Vagina (tissue), 2 donors: ENCODE measurements at regions not wholly inside any gene's neighbourhood (a gene's known extent, or its start where the extent isn't known, plus 50 kb on each side); places are given as distances from the start of the nearest gene placed in this dataset.

ENCODE experiments used
- DNase-seq, 2 donors: peaks; one replicate each; pipeline ENCODE4 v3.0.0-alpha.2; 2017; ENCODE audit errors: extremely low spot score in 2 of 2
- H3K27ac ChIP-seq: fragments of 200-600 bp; sonication (generic); one replicate; pipeline ENCODE4 v1.5.1; 2019
- H3K27me3 ChIP-seq: fragments of 200-600 bp; sonication (generic); one replicate; pipeline ENCODE4 v1.5.1; 2019
- H3K36me3 ChIP-seq, 2 donors: fragments of 200-600 bp; sonication (generic); one replicate each; pipeline ENCODE4 v1.5.1; 2017 to 2019
- H3K4me1 ChIP-seq: fragments of 200-600 bp; sonication (generic); one replicate; pipeline ENCODE4 v1.5.1; 2019
- H3K4me3 ChIP-seq, 2 donors: fragments of 200-600 bp; sonication (generic); 1 replicate in 1 of 2; 2 replicates in 1 of 2; pipeline ENCODE4 v1.5.1; 2016 to 2019
- H3K9me3 ChIP-seq: fragments of 200-600 bp; sonication (generic); one replicate; pipeline ENCODE4 v1.5.1; 2019
- CTCF ChIP-seq, 3 experiments: fragments of 450-650 bp in 2 of 3; fragments of 200-600 bp in 1 of 3; sonication (generic) in 1 of 3; IDR thresholded peaks; one replicate each; pipeline ENCODE4 v1.5.1; 2017 to 2019; ENCODE audit warnings: antibody characterized with exemption in 3 of 3, mild to moderate bottlenecking in 2 of 3, moderate library complexity in 2 of 3
- POLR2A ChIP-seq, 2 donors: fragments of 450-650 bp; IDR thresholded peaks; one replicate each; pipeline ENCODE4 v1.6.1; 2017; ENCODE audit warnings: antibody characterized with exemption in 2 of 2, mild to moderate bottlenecking in 2 of 2, moderate library complexity in 2 of 2
- POLR2AphosphoS5 ChIP-seq, 2 donors: sonication (generic); formaldehyde crosslinking; IDR thresholded peaks; one replicate each; pipeline ENCODE4 v1.9.0; 2017; ENCODE audit warnings: antibody characterized with exemption in 2 of 2, mild to moderate bottlenecking in 2 of 2, low read depth in 1 of 2; ENCODE audit not compliant: insufficient read depth in 1 of 2
- intact Hi-C: fragments of 100-400 bp; cut with DNase I; formaldehyde crosslinking; loops from one replicate; pipeline ENCODE4 v1.15.1; 2023

DNA sequence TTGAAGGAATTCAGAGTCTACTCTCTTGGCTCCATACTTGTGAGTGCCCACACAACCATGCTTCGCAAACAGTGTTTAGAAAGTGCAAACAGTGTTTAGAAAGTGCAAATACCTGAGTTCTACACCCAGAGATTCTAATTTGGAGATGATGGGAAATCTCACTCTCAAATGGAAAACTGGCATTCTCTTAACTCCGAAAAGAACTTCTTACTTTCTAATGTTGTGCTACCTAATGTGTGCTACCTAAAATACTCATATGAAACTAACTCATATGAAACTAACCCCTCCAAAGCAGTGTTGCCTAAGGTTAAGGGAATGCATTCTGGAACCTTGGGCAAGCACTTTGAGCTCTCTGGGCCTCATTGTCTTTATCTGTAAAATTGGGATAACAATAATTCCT lies 55.5 kb upstream of the ZNF366 start:
- peaks cover 3% of the 10 kb centered on the region for H3K4me1 ChIP-seq
- no peaks in the 10 kb centered on the region for H3K27me3 ChIP-seq
- TF ChIP-seq CTCF (IDR thresholded peaks at IDR 0.05) (no peak), POLR2A (IDR thresholded peaks at IDR 0.05) (no peak), POLR2AphosphoS5 (IDR thresholded peaks at IDR 0.05; ENCODE audit: insufficient read depth in 1 of 2, low read depth in 1 of 2) (no peak)
- H3K9me3 ChIP-seq, result no peaks in the 10 kb centered on the region
- H3K36me3 ChIP-seq, result no peaks in the 10 kb centered on the region
- no peak overlapping the region for H3K27ac ChIP-seq
- H3K4me3 ChIP-seq, result no peak overlapping the region
- intact Hi-C loops, result no loop called here
- no peak for DNase-seq

DNA sequence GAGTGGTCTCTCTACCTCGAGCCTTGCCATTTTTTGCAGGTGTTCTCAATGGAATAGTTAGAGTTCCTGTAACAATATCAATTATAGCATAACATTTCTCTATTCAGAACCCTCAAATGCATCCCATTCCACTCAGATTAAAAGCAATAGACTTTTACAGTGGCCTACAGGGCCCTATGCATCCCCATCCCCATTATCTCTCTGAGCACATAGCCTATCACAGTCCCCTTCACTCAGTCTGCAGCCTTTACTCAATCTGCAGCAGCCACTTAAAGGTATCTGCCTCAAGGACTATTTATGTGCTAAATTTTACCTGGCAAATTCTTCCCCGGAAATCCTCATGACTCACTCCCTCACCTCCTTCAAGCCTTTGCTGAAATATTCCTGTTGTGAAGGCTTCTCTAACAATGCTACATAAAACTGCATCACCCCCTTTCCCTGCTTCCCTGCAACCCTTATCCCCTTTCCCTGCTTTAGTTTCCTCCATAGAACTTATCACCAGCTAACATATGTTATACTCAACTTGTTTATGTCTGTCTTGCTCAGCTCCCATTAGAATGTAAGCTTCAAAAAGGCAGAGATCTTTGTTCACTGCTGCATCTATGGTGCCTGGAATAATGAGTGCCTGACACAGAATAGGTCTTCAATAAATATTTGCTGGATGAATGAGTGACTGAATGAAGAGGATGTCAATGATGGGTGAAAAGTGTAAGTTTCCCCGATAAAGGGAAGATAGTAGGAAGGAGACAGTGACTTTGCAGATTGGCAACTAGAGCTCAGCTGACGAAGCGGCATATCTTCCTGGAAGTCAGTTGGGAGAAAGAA lies 54.1 kb upstream of the ZNF366 start:
- Histone ChIP-seq H3K27me3 (no peaks in the 10 kb centered on the region), H3K36me3 (no peaks in the 10 kb centered on the region), H3K27ac (no peak overlapping the region), H3K4me3 (no peak overlapping the region), H3K4me1 (peaks cover 16% of the 10 kb centered on the region), H3K9me3 (no peaks in the 10 kb centered on the region)
- intact Hi-C loops, result no loop called here
- TF ChIP-seq POLR2AphosphoS5 (IDR thresholded peaks at IDR 0.05; ENCODE audit: insufficient read depth in 1 of 2, low read depth in 1 of 2), result no peak
- TF ChIP-seq POLR2A (IDR thresholded peaks at IDR 0.05), result no peak
- no peak for TF ChIP-seq CTCF (IDR thresholded peaks at IDR 0.05)
- no peak for DNase-seq

GRCh38 chr5:72559866-72560766 lies 52.9 kb upstream of the ZNF366 start:
- Histone ChIP-seq H3K9me3 (no peaks in the 10 kb centered on the region), H3K27ac (no peak overlapping the region), H3K36me3 (no peaks in the 10 kb centered on the region), H3K27me3 (no peaks in the 10 kb centered on the region), H3K4me3 (no peak overlapping the region), H3K4me1 (peaks cover 24% of the 10 kb centered on the region)
- intact Hi-C loops, result no loop called here
- TF ChIP-seq POLR2A (IDR thresholded peaks at IDR 0.05) (no peak), CTCF (IDR thresholded peaks at IDR 0.05) (no peak), POLR2AphosphoS5 (IDR thresholded peaks at IDR 0.05; ENCODE audit: insufficient read depth in 1 of 2, low read depth in 1 of 2) (no peak)
- no peak for DNase-seq

DNA sequence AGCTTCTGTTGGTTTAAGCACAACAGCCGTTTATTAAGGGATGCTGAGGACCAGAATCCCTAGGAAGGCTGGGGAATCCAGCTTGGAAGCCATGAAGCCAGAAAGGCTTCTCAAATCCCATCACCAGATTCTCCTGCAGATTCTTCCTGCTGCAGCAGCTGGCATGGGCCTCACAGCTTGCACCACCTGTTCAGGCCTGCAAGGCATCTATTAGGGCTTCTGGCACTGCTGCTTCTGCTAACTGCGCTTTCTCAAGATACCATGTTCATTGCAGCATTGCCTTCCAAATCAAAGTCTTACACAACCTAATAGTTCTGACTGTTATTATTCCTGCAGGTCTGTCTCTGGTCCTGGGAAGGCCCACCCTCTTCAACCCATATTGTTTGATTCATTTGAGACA lies 51.2 kb upstream of the ZNF366 start:
- no peak for DNase-seq
- TF ChIP-seq POLR2AphosphoS5 (IDR thresholded peaks at IDR 0.05; ENCODE audit: insufficient read depth in 1 of 2, low read depth in 1 of 2) (no peak), POLR2A (IDR thresholded peaks at IDR 0.05) (no peak), CTCF (IDR thresholded peaks at IDR 0.05) (no peak)
- no peaks in the 10 kb centered on the region for H3K36me3 ChIP-seq
- H3K27ac ChIP-seq, result no peak overlapping the region
- H3K9me3 ChIP-seq, result no peaks in the 10 kb centered on the region
- H3K4me1 ChIP-seq, result peaks cover 24% of the 10 kb centered on the region
- no peak overlapping the region for H3K4me3 ChIP-seq
- H3K27me3 ChIP-seq, result no peaks in the 10 kb centered on the region
- intact Hi-C loops, result no loop called here

DNA sequence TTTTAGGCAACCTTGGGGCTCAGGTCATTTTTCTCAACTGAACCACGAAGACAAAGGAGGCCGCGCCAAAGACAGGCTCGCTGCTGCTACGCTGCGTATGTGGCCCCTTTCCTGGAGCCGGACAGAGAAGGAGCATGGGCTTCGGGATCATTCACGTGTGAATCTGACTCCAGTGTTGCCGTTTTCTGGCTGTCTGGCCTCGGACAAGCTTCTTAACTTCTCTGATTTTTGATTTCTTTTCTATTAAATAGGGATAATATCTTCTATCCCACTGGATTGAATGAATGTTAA lies 50.8 kb upstream of the ZNF366 start:
- Histone ChIP-seq H3K4me1 (peaks cover 24% of the 10 kb centered on the region), H3K4me3 (no peak overlapping the region), H3K27me3 (no peaks in the 10 kb centered on the region), H3K36me3 (no peaks in the 10 kb centered on the region), H3K9me3 (no peaks in the 10 kb centered on the region), H3K27ac (no peak overlapping the region)
- intact Hi-C loops, result no loop called here
- no peak for DNase-seq
- no peak for TF ChIP-seq CTCF (IDR thresholded peaks at IDR 0.05)
- TF ChIP-seq POLR2AphosphoS5 (IDR thresholded peaks at IDR 0.05; ENCODE audit: insufficient read depth in 1 of 2, low read depth in 1 of 2), result no peak
- no peak for TF ChIP-seq POLR2A (IDR thresholded peaks at IDR 0.05)
